Astrocyte of the hippocampus (primary cell): ENCODE measurements at regions not wholly inside any gene's neighbourhood (a gene's known extent, or its start where the extent isn't known, plus 50 kb on each side); places are given as distances from the start of the nearest gene placed in this dataset.
A peak's percentile ranks its signal among the peaks of the same experiment; 100 is the strongest.
"Not testable (repeated sequence)": the region's sequence is repeated elsewhere in the genome, so short reads cannot be mapped to it uniquely, and the experiment has no call there.

Experiments
- DNase-seq: peaks from one replicate; pipeline ENCODE4 v3.0.0; 2011; ENCODE audit warnings: low read depth, low spot score

GRCh38 chrX:4118666-4119530 lies 405.4 kb upstream of the PRKX start:
- no peak for DNase-seq

DNA sequence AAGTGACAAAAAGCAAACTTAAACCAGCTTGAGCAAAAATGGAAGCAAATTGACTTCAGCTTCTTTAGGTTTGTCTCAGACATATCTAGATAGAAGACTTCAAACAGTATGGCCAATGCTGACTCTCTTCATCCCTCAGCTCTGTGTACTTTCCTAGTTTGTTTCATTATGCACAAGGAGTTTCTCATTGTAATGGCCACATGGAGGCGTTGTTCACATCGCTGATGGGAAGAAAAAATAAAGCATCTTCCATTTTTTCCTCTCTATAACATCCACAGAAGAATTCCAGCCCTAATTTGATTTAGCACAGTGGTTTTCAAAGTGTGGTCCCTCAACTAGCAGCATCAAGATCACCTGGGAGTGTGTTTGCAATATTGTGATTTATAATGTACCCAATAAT lies 397.5 kb upstream of the PRKX start:
- no peak for DNase-seq

GRCh38 chrX:4094926-4095325 lies 381.5 kb upstream of the PRKX start:
- DNase-seq: no peak

DNA sequence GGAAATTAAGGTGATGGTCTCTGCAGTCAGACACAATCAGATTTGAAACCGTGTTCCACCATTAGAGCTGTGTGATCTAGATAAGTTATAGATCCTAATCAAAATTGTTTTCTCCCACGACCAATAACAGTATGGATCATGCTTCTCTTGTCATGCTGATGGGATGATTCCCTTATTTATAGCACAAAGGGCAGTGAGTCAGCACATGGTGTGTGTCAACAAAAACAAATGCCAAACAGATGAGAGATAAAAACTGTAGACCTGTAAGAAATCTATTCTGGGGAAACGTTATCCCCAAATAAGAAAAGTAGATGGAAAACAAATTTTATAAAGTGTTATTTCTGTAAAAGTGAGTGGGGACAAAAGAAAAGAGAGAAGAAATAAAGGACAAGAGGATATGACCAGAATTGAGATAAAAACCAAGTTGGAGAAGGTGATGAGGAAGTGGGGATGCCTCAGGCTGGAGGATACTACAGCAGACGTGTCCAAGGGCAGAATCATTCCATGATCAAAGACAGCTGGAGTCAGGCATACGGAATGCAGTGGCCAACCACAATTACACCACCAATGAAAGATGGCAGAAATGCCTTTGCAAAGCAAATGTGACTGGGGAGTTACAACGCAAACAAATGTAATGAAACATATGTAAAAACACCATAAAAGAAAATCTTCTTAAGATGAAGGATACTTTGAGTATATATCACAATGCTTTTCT lies 377.8 kb upstream of the PRKX start:
- DNase-seq: peak; percentile 52

DNA sequence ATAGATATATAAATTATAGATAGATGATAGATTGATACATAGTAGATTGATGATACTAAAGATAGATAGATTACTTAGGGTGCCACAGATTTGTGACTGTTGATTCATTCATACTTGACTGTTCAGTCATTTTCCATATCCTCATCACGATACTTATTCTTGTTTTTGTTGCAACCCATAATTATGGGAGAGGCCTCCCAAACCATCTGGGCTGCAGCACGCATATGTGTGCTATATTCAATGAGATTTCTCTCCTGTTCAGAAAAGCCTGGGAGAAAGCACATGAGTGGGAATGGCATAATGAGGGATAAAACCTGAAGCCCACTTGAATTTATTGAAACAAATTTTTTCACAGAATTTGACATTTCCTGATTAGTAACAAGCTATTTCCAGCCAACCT lies 346.4 kb upstream of the PRKX start:
- DNase-seq: no peak

- no peak for DNase-seq
Observed at GRCh38 chrX:4043951-4044350, 330.5 kb upstream of the PRKX start.

DNA sequence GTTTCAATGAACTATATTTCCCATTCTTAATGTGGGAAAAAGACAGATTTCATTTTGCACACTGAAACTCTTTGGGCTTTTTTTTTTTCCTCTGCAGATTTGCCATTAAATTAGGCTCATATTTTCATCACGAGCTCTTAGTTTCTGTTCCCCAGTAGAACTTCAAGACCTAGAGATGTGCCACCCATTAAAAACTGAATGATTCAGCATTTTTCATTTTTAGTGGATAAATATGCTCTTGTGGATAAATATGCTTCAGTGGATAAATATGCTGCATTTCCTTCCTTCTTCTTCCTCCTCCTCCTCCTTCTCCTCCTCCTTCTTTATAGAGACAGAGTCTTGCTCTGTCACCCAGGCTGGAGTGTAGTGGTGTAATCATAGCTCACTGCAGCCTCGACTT lies 322.4 kb upstream of the PRKX start:
- DNase-seq: no peak

- DNase-seq: no peak
Observed at GRCh38 chrX:4028151-4028550, 314.7 kb upstream of the PRKX start.

GRCh38 chrX:4005281-4005680 lies 291.8 kb upstream of the PRKX start:
- no peak for DNase-seq

GRCh38 chrX:4004822-4005221 lies 291.4 kb upstream of the PRKX start:
- no peak for DNase-seq

- no peak for DNase-seq
Observed at GRCh38 chrX:3994315-3994714, 280.9 kb upstream of the PRKX start.

GRCh38 chrX:3990569-3990968 lies 277.1 kb upstream of the PRKX start:
- peak; percentile 3 for DNase-seq

DNA sequence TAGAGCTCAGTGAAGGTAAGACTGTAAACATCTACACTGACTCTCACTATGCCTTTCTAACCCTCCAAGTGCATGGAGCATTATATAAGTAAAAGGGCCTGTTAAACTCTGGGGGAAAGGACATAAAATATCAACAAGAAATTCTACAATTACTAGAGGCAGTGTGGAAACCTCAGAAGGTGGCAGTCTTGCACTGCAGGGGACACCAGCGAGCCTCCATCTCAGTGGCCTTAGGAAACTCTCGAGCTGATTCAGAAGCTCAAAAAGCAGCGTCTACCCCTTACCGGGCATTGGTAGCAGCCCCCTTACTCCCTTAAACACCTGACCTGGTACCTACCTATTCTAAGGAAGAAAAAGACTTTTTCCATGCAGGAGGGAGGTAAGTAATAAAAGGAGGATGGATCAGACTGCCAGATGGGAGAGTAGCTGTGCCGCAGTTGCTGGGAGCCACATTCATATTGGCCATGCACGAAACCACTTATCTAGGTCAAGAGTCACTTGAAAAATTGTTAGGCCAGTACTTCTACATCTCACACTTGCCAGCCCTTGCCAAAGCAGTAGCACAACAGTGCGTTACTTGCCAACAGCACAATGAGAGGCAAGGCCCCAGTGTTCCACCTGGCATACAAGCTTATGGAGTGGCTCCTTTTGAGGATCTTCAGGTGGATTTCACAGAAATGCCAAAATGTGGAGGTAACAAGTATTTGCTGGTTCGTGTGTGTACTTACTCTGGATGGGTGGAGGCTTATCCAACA lies 258.8 kb upstream of the PRKX start:
- DNase-seq: not testable (repeated sequence)

DNA sequence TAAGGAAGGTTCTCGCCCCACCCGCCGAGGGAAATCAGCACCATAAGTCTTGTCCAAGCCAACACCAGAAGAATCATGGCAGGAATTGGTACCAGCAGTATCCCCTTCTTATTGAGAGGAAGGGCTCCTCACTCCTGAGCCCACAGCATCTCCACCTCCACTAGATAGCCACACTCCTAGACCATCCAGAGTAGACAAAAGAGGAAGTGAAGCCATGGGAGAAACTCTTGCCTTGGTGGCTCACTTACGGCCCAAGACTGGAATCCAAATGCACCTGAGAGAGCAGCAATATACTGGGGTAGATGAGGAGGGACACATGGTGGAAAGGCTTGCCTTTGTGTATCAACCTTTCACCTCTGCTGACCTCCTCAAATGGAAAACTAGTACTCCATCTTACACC lies 255.3 kb upstream of the PRKX start:
- DNase-seq: no peak

- DNase-seq: no peak
Observed at GRCh38 chrX:3963980-3964379, 250.5 kb upstream of the PRKX start.

DNA sequence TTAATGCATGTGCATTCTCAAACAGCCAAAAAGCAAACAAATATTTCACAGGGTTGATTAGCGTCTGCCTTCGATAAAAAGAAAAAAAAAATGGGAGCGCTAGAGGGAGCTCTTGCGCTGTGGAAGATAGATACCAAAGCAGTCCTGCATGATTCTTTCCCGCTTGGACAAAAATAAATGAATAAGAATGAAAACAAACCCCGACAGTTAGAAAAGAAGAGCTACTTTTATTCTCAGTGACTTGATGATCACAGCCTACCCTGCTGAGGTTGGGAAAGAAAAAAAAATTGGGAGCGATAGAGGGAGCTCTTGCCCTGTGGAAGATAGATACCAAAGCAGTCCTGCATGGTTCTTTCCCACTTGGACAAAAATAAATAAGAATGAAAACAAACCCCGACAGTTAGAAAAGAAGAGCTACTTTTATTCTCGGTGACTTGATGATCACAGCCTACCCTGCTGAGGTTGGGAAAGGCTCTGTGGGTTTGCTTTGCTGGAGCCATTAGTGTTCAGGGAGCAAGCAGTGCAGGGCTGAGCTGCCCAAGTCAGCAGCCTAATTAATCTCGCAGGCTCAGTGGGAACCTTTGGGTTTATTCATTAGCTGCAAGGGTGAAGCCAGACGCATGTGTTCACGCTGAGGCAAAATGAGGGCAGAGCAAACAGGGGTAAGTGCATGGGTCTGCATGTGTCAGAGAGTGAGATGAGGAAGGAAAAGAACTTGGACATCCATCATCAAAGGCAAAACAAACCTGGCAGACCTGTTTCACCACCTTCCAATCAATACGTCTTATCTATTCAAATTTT lies 249.3 kb upstream of the PRKX start:
- DNase-seq: peak; percentile 64

DNA sequence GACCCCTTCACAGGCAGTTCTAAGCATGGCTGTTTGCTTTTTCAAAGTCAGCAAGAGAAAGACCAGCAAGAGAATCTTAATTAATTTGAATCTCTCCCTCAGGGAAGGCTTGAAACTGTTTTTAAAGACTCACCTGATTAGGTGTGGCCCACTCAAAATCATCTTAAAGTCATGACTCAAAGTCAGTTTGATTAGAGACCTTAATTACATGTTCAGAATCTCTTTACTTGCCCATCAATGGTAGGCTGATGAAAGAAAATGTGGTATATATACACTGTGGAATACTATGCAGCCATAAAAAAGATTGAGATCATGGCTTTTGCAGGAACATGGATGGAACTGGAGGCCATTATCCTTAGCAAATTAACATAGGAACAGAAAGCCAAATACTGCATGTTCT lies 247.5 kb upstream of the PRKX start:
- DNase-seq: no peak

DNA sequence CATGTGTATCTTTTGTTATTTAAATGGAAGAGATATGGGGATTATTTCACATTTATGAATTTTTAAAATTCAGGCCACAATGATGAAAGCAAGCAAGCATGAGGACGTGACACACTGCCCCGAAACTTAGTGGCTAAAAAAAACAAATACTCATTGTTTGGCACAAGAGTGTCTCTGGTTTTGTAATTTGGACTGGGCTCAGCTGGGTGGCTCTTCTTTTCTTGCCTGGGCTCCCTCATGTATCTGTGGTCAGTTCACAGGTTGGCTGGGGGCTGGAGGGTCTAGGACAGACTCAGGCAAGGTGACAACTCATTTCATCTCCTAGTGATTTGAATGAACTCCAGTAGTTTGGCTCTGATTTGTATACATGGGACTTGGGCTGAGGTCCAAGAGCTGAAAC lies 238.4 kb upstream of the PRKX start:
- no peak for DNase-seq

GRCh38 chrX:3950373-3950772 lies 236.9 kb upstream of the PRKX start:
- DNase-seq: peak; percentile 62

DNA sequence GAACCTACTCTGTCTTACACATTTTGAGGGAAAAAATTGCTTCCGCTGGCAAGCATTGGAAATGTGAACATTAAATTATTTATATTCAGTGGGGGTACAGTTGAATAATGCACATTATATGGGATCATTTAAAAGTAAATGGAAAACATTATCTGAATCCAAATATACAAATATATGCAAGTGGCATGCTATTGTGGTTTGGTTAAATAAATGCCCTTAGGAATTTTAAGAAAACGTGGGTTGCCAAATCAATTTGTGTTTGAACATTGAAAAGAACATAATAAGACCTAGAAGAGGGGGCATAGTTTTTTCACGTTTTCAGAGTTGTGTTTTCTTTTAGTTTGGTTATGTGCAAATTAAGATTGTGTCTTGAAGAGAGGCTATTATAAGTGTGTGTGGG lies 230.5 kb upstream of the PRKX start:
- no peak for DNase-seq

DNA sequence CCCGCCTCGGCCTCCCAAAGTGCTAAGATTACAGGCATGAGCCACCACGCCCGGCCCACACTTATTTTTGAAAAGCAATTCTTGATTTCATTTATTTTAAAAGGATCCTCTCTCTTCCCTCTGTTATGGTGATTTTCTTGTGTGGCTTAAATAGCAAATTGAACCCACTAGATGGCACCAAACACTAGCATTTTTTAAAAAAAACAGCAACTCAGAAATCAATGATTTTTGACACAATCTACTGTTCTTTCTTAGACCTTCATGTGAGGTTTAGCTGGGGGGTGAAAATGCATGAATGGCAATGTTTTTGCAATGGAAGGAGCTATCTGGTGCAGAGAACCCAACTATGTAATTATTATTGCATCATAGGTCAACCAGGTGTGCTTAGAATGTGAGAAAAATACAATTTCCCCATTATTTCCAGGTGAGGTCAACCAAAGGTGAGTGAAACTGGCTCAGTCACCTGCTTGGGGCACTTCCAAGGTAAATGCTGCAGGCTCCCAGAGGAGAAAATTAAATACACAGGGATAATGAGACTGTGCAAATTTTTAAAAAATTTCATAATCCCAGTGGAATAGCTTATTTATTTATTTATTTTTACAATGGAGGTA lies 226.7 kb upstream of the PRKX start:
- DNase-seq: peak; percentile 46
